GM21576 (cell line): ENCODE measurements at regions not wholly inside any gene's neighbourhood (a gene's known extent, or its start where the extent isn't known, plus 50 kb on each side); places are given as distances from the start of the nearest gene placed in this dataset.
"Not testable (repeated sequence)": the region's sequence is repeated elsewhere in the genome, so short reads cannot be mapped to it uniquely, and the experiment has no call there.

Experiments
- ATAC-seq: cut with Tn5 transposase; IDR thresholded peaks from one replicate; pipeline ENCODE4 v1.9.1; 2021; ENCODE audit warnings: mild to moderate bottlenecking, moderate library complexity; ENCODE audit not compliant: unreplicated experiment

DNA sequence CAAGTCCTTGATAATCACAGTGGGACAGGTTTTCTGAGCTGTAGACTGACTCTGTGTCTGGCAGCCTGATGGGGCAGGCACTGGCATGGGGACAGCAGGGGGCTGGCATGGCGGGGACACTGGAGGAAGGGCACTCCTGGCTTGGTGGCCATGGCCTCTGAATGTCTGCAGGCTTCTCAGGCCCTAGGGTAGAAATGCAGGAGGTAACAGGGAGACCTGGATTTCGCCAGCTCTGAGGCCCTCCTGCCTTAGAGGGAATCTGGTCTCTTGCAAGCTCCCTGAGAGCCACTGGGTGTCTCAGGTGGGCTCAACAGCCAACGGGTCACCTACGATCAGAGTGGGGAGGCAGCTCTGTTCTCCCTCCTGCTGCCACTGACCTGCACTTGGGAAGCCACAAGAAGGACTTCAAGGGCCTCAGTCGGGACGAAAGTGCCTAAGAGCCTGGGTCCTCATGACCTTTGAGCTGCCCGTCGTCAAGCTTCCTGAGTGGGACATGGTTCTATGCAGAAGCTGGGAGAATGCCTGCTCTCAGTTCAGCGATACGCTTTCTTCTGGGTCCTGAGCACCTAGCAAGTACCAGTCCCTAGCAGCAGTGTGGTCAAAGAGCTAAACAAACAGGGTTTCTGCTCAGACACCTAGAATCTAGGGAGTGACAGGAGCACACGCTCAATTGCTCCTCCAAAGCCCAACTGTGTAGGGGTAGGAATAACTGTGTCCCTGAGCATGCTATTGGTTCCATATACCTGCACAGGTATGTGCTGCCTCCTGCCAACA is 569.0 kb downstream of the PTPRU start:
- no peak for ATAC-seq

DNA sequence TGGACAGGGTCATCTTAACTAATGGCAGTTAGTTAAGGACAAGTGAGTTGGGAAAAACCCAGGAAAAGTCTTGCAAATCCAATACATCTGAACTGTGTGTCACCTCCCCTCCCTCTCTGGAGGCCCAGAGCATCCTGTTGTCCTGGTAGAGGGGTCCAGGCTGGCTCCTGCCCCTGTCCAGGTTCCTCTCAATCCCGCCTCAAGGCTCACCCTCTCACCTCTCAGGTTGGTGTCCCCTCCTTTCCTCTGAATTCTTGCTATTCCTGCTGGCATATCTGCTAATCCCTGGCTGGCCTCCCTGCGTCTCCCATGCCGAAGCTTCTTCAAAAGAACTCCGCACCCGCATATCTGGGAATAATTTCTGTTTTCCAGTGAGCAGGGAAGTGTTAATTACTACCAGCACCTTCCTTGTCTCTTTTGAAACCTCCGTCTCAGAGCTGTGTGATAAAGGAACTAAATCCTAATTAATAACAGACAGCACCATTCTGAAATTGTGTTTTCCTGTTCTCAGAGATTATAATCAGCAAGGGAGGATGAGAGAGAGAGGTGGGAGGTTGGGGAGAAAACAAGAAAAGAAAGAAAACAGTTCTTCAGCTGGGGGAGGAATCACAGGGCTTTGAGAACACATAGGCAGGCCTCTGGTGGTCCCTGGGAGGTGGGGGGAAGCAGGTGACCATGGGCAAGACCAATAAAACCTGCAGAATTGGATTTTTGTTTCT is 568.0 kb downstream of the PTPRU start:
- ATAC-seq = no peak

DNA sequence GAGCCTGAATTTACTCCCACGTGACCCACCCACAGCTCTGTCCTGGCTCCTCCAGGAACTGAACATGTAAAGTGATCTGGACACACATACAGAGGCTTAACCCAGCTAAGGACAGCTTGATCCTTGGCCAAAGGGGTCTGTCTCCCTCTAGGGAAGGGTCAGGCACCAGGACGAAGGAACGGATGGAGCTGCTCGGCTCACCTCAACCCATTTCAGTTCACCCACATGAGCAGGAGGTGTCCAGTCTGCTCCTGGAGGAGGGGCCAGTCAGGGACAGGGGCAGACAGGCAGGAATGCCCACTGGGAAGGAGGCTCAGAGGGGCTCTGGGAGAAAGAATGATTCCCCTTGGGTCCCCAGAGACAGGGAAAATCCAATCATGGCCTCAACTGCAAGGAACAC is 567.2 kb downstream of the PTPRU start:
- no peak for ATAC-seq

DNA sequence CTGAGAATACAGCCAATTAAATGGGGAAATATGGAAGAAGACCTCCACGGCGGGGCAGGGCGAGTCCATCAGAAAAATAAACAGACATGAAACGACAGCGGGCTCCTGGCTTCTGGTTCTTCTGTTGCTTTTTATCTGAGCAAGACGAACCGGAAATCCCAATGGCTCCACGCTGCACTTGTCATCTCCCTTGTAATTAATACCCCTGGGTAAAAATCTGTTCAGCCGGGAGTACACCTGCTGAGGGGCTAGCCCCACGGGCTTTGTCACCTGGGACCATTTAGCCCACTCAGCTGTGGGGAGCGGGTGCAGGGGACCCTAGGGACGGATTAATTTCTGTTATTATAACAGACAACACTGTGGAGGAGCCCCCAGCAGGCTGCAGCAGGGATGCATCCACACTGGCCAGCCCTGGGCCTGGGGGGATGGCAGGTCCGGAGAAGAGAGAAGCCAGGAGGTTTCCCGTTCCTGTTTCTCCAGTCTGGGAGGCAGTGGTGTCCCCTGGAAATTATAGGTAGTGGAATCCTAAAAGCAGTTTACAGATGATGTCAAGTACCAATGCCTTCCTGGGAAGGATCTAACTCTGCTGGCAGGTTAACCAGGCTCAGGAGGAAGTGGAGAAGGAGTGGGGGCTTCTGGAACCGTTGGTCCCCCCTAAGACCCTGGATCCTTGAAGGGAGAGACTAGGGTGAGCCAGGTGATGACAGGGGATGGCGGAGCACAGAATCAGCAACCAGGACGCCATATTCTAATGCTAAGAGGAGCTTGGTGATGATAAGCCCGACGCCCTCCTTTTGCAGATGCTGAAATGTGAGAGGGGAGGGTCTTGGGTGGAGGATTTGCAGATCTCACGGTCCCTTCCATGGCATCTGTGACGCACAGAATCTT is 566.1 kb downstream of the PTPRU start:
- no peak for ATAC-seq

DNA sequence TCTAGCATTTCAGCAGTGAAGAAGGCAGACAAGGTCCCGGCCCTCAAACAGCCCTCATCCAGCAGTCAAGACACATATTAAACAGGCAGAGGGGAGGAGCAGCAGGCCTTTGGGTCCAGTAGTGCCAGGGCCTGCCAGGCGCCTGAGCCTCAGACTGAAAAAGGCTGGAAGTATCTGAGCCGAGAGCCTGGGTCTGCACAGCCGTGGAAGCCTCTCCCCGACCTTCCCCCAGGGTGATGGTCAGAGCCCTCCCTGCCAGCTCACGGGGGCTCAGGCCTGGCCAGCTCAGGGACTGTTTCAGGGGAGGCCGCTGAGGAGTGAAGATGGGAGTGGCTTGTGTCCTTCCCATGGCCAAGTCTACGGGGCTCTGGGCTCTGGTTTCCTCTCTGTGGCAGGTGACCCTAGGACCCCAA is 565.2 kb downstream of the PTPRU start:
- ATAC-seq = no peak

DNA sequence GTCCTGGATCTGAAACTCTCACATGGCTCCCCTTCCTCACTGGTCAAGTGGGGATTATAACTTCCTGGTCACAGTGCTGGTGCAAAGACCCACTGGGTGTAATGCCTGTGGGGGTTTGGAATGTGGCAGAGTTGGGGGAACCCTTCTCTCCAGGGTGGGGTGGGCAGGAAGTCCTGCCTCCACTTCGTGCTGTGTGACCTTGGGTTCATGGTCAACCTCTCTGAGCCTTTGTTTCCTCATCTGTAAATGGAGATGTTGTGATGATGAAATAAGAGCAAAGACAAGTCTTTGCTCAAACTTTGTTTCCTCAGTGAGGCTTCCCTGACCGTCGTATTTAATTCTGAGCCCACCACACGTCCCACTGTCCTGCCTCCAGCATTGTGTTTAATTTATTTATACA is 564.7 kb downstream of the PTPRU start:
- no peak for ATAC-seq

DNA sequence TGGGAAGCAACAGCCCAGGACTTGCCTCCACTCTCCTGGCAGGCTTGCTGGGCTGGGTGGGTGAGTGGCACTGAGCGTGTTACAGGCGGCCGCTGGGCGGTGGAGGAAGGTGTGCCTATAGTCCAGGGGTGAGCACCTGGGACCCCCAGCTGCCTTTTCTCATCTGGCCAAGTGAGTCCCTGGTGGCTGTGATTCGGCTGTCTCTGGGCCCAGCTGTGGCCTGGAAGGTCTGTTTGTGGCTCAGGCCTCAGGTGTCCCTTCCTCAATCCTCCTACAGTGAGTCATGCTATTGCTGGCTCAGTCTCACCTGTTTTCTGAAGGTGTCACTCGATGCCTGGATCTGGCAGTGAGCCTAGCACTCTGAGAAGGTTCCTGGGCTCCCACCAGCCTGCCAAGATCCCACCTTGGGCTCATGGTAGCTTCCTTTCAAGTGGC is 564.2 kb downstream of the PTPRU start:
- no peak for ATAC-seq

DNA sequence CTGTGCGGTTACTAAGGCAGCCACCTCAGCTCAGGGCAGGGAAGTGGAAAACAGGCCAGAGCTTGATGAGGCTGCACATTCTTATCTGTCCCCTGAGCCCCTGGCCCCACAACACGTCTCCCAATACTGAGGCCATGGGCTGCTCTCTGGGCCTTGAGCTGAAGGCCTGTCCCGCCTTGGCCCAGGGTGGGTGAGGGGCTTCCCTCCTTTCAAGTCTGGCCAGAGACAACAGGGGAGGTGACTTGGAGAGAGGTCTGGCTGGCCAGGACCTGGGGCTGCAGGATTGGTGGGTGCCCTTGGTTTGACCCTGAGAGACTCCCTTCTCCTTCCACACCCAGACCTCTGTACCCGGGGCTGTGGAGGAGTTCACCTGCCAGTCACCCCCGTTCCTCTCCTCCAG is 563.8 kb downstream of the PTPRU start:
- no peak for ATAC-seq

DNA sequence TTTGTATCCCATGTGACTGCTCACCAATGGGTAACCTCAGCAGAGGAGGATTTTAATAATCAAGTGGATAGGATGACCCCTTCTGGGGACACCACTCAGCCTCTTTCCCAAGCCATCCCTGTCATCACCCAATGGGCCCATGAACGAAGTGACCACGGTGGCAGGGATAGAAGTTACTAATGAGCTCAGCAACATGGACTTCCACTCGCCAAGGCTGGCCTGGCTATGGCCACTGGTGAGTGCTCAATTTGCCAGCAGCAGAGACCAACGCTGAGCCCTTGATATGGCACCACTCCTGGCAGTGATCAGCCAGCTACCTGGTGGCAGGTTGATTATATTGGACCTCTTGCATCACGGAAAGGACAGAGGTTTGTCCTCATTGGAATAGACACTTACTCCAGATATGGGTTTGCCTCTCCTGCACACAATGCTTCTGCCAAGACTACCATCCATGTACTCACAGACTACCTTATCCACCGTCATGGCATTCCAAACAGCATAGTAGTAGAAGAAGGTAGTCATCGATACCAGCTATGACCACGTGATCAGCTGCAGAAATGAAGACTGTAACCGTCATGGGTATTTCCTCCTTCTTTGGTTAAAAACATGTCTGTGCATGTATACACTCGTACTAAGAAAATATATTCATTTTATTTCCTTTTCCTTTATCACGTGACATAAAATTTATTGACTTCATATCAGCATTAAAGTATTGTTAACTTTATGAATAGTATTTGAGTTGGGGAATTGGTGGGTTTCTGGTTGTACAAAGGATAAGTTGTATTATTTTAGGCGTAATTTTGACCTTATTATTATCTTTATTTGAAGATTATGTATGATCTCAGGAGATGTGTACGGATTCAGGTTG is 562.6 kb downstream of the PTPRU start:
- ATAC-seq = no peak

DNA sequence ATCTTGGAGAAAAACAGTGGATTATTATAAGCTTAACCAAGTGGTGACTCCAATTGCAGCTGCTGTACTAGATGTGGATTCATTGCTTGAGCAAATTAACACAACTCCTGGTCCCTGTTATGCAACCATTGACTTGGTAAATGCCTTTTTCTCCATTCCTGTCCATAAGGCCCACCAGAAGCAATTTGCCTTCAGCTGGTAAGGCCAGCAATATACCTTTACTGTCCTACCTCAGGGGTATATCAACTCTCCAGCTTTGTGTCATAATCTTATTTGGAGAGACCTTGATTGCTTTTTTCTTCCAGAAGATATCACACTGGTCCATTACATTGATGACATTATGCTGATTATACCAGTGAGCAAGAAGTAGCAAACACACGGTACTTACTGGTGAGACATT is 560.8 kb downstream of the PTPRU start:
- not testable (repeated sequence) for ATAC-seq

DNA sequence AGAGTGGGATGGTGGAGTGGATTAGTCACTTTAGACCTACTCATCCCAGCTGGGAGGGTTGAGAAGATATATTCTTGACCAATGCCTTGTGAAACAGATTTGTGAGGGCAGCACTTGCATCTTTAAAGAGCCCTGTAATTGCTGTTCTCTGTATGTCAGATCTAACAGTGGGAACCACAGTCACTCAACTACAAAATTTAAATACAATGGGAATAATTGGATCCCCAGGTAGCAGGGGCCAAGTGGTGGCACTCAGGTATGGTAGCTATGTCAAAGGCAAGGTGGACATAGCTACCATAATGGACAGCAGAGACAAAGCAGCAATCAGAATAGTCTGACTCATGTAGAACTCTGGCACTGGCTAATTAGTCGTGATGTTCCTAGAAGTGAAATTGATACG is 559.6 kb downstream of the PTPRU start:
- ATAC-seq = not testable (repeated sequence)

DNA sequence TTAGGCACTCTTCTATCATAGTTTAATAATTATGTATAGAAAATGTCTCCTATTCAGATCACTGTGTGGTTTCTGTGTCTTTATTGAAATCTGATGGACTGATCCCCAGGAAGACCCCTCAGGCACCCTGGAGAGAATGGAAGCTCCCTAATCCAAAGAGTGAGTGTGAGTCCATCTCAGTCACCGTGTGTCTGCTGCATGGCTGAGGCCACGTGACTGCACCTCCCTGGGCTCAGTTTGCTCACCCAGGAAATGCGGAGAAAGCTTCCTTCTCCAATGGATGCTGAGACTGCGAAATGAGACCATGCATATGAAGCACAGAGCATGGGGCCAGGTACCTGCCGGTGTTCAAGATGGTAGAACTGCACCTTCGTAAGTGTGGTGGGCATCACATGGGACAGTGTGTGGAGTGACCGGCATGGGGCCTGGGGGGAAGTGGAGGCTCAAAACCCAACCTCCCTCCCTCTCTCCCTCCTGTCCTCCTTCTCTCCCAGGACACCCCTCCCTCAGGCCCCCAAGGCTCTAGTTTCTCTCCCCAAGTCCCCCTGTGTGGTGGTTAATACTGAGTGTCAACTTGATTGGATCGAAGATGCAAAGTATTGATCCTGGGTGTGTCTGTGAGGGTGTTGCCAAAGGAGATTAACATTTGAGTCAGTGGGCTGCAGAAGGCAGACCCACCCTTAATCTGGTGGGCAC is 557.5 kb downstream of the PTPRU start:
- no peak for ATAC-seq

DNA sequence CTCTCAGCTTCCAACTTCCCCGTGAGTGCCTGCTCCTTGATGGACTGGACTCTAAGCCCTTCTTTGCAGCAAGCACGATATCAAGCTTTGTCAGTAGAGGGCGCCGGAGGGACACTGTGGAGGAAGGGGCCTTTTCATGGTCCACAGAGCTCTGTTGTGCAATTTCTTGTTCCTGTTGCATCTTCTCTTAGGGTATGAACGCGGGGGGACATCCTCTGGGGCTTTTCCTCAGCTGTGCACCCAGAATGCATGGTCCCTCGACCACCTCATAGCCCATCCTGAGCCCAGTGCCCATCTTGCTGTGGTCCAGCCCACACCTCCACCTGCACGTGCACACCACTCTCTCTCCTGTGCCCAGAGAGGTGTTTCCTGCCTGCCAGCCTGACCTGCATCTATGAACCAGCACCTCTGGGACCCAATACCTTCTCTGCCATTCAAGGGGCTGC is 556.8 kb downstream of the PTPRU start:
- ATAC-seq = no peak

DNA sequence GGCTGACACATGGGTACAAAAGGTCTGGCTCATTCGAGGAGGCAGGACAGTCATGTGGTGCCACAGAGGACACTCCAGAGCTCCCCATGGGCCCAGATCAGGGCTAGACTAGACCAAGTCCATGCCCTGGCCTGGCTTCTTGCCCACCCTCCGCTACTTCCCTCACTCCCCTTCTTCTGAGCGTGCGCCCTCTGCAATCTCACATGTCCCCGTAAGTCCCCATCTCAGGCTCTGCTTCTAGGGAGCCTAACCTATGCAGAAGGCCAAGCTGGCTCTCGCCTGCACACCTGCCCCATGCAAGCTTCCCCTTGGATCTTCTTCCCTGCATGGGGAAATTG is 553.6 kb downstream of the PTPRU start:
- no peak for ATAC-seq

DNA sequence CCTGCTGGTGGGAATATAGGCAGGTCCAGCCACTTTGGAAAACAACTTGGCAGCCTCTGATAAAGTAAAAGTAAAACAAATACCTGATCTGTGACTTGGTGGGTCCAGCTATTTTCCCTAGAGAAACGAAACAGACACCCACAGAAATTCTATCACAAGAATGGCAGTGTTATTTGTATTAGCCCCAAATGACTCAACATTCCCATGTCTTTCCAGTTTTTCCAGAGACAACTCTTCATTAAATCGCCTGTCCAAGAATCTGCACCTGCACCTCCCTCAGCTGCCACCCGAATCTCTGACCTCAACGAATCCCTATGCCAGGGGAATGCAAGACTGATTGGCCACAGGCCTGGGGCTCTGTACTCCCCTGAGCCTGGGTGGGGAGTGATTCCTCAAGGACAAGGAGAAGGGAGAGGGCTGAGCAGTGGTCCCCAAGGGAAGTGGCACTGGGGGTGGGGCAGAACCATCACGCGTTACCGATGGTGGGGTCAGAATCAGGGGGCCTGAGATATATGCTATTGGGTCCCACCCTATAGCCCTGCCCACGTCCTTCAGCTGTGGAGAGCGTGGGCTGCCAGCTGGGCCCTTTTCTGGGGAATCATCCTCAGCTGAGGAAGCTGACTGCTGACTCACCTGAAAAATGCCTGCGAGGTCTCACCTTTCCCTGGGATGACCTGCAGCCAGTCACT is 553.0 kb downstream of the PTPRU start:
- ATAC-seq = no peak

DNA sequence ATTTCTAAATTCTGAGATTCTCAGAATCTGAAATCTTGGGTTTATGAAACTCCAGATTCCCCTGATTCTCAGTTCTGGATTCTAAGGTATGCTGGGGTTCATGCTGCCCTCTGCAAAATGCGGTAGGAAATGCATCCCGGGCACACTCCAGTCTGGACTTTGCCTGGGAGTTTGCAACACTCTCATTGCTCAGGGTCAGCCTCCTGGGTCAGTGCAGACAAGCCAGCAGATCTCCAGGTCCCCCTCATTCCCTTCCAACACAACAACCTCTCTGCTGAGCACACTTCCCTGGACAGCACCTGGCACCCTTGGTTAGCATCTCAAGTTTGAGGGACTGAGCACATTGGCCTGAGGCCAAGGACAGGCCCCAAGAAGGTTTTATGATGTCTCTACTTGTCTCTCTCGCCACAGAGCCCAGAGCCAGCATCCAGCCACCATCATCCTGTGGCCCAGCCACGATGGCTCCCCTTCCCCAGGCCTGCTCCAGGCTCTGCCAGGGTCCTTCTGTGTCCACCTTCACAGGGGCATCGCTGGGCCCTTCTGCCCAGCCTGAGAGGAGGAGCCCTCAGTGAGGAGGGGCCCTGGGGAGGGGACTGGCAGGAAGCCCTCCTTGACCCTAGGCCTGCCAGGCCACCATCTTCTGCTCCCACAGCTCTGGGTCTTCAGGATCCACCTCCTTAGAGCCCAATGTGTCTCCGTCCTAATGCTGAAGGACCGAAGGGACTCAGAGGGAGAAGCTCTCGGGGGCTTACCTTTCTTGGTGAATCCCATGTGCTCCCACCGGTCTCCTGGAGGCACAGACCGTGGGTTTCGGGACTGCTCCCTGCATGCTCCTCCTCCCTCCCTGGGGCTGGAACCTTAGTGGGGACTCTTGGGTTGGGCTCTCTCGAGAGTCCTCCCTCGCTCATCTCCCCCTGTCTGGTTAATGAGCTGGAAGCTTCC is 550.7 kb downstream of the PTPRU start:
- ATAC-seq = no peak

DNA sequence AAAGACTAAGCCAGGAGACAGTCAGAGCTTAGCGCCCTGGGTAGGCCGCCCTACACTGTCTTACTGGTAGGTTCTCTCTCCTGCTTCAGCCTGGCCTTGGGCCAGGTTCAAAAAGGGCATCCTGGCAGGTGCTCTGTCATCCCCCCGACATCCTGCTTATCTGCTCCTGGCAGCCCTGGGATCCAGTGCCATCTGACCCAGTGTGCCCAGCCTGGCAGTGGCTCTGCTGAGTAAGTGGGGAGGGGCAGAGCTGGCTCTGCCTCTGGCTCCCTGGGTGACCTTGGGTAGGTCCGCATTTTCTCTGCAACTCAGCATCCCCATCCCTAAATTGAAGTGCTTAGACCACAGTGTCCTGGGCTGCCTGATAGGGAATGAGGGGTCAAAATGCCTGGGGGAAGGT is 549.9 kb downstream of the PTPRU start:
- ATAC-seq = no peak

DNA sequence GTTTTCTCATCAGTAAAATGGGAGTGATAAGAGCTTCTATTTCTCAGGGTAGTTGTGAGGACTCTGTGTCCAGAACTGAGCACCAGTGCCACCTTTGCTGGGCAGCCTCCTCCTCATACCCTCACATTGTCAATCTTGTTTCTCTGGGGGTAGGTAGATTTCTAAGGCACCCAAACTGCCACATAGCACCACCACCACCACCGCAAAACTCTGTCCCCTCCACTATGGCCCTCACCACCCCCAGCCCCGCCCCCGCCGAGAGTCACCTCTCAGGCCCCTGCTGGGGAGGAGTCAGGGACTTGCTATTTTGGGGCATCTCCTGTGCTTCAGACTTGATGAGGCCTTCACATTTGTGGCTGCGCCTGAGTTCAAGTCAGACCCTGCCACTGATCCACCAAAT is 549.2 kb downstream of the PTPRU start:
- ATAC-seq = no peak
